HG02870 (cell line): ENCODE measurements at regions not wholly inside any gene's neighbourhood (a gene's known extent, or its start where the extent isn't known, plus 50 kb on each side); places are given as distances from the start of the nearest gene placed in this dataset.

Experiments
- ATAC-seq: cut with Tn5 transposase; IDR thresholded peaks from one replicate; pipeline ENCODE4 v1.9.1; 2021; ENCODE audit warnings: mild to moderate bottlenecking, moderate library complexity; ENCODE audit not compliant: unreplicated experiment

DNA sequence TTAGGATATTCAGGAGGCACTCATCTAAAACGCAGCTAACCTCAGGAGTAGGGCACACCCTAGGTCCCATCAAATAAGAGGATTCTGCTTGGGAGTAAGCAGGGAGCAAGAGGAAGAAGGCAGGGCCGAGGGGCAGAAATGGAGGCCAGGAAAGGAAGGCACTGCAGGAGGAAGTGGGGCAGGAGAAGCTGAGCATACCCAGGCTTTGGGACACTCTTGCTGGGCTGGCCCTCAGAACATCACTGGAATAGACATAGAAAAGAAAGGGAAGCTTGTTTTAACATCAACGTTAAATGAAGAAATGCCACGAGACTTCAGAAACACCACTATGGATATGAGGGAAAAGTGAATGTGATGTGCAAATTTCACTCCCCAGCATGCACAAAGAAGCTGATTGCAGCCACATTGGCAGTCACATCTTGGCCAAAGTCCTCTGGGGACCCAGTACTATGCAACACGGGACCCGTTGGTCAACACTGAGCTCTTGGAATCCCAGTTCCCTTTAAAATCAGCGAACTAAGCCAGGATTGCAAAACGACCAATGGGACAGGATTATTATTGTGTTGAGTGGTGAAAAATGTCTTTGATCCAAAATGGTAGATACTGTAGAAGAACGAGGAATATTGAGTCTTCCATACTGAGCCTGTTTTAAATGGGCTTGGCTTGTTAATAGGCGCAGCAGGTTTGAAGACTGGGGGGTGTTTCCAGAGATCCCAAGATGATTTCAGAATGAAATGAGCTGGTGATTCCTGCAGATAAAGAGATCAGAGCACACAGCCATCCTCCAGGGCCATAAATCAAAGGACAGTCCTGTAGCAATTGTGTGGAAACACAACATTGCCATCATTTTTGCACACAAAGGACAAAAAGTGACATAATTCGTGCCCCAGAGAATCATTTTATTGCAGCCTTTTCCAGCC lies 152.4 kb downstream of the TOMM20 start:
- ATAC-seq = no peak

DNA sequence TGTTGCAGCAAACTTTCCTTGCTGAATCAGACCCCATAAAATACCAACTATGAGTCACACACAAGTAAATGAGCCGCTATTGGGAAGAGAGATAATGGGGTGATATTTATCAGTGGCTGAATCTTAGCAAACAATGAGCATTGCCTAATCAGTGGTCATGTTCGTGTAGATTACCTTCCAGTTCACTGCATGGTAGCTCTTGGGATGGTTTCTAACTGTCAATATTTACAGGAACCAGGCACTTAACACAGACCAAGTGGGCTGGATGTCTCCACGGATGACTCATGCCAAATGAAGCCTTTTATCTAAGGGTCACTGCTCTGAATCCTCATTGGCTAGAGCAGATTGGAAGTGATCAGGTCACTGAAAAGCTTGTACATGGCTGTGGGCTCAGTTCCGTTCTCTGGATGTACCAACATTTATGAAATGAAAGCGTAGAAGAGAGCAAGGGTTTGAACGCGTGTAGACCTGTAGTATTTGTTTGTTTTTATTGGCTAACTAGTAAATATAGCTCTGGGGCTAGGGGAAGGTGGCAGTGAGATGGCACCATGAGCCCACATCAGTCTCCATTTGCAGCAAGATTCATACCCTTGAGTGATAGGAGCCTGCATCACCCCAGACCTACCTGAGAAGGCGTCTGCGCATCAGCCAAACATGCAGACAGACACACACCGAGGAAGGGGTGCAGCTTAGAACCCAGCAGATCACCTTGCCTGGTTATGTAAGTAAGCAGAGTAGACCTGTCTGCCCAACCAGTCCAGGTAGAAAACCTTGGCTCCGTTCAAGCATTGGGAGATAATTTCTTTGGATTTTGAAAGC lies 153.3 kb downstream of the TOMM20 start:
- no peak for ATAC-seq

DNA sequence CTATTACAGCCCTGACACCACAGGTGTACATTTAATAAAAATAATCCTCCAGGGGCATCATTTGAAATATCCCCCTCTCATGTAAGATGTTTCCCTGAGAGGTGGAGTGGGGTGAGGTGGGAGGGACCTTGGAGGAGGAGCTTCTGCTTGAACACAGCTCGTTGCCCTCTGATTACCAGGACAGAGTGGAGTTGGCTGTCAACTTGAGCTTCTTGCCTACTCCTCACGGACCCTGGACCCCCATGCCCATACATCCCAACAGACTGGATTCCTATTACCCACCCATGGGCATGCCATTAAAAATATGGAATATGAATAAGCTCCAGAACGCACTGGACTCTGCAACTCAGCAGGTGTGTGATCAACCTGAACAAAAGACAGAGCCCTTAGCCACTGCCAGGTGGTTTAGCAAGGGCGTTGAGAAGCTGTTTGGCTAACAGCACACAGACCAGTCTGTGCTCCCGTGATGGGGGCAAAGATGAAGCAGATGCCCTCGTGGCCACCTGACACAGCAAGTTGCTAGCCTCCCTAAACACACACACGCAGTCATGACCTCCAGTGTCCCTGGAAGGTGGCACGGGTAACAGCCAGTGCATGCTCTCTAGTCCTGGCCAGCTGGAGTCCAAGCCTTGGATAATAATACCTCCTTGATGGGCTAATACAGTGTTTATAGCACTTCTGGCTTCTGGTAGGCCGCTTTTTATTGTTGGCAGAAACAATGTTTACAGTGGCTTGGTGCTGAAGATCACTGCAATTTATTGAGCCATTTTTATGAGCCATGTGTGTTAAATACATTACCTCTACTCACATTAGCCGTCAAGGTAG lies 155.0 kb downstream of the TOMM20 start:
- ATAC-seq = no peak

DNA sequence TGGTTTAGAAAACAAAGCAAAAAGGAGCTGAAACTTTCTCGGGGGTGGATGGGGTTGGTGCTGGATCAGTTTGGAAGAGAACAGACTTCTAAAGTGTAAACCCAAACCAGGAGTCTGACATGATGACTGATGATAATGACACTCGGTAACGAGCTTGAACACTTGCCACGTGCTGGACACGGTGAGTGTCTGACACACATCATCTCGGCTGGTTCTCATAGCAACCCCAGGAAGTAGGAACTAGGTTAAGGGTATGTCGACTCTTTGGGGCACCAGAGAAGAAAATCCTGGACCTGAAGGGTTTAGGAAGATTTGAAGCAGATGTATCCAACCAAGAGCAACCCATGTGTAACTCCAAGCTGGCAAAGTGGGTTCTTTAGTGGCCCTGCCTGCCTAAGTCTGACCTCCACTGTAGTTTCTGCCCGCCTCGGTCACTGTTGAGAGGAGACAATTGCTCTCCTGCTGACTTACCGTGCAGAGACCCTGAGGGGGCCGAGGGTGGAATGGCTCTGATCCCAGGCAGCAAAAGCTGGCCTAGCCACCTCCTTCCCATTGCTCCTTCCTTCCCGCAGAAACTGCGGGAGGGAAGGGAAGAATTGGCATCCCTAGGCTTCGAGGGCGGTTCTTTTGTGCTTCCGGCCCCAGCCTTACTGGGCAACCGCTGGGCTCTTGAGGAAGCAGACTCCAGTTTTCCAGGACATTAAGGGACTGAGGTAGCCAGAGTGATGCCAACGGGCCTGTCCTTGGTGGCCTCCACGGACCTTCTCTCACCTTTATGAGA lies 156.0 kb downstream of the TOMM20 start:
- no peak for ATAC-seq

DNA sequence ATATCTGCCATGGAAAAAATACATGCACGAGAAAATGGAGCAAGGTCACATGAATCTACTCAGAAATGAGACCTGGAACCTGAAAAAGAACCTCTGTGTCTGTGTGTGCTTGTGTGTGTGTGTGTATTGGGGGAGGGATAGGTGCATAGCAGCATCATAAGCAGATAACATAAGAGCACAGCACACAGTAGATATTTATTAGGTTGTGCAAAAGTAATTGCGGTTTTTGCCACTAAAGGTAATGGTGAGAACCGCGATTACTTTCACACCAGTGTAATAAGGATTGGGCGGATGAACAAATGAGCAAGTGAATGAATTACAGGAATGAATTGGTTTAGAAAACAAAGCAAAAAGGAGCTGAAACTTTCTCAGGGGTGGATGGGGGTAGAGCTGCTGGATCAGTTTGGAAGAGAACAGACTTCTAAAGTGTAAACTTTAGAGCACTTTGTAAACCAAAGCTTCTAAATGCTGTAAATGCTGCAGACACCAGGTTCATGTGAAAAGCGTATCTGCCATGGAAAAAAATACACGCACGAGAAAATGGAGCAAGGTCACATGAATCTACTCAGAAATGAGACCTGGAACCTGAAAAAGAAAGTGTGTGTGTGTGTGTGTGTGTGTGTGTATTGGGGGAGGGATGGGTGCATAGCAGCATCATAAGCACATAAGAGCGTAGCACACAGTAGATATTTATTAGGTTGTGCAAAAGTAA lies 156.9 kb downstream of the TOMM20 start:
- ATAC-seq = peak; percentile 41

DNA sequence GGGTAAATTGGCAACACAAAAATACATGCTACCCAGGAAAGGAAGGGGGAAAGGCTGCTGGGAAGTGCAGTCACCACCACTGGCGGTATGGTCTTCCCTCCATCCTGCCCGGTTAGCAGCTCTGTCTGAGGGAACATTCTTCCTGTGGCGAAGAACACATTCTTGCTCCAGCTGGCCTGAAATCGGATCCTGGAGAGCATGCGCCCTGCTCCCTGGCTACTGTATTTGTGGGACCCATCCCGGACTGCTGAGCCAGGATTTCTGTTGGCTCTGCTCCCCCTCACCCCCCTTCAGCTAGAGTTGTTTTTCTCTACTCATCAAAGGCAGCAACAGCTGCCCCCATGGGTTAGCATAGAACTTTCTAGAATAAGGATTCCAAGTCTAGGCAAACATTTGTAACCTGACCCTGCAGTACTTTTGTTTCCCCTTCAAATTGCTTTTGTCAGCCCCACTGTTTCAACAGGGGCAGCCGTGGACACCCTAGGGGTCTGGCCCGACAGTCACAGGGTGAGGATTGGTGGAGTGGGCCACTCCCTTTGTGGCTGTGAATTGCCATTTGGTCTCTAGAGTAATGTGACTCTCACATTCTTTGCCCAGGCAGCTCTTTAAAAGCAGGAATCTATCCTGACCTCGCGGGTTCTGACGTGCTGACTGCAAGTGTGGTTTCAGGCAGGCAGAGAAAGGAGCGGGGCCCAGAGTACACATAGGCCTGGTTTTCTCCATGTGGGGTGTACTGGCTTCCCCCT lies 157.7 kb downstream of the TOMM20 start:
- peak; percentile 29 for ATAC-seq

DNA sequence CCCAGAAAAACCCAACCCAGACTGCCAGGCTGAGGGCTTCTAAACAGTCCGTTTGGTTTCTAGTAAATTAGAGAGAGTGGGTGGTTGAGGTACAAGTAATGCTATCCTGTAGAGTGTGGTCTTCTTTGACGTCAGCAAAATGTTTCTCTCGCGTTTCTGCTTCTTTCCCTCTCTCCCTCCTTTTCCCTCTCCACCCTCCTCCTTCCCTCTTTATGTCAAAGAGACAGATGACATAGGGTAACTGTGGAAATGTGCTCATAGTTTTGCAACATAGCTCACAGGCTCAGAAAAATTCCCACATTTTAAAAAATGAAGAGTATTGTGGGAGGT lies 158.3 kb downstream of the TOMM20 start:
- no peak for ATAC-seq

DNA sequence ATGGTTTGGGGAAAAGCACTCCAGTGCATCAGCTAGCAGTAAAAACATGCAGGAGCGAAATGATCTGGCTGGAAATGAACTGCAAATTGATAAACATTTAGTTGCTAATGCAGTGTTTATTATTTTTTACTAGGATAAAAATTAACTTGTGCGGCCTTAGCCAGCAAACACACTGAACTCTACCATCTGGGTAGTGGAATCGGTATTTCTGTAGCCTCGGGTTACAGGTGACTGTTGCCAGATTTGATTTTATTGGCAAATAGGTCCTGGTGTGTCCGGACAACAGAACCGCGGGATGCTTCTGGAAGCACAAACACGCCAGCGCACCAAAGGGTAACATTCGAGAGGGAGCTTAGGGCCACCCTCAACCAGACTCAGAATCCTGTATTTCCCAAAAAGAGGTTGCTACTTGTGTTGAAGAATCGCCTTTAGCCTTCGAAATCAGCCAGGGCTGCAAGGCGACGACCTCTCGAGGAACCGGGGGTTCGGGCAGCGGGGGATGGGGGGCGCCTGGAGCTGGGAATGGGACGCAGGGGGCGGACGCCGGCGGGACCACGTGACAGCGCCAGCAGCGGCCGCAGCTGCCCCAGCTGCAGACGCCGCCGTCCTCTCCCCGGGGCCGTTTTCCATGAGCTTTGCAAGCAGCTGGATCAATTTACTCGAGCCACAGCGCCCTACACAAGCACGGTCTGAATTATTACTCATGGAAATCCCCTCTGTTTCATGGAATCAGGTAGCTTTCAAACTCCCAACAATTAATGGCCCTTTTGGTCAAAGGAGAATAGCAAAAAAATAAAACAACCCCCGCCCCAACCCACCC lies 158.8 kb downstream of the TOMM20 start:
- no peak for ATAC-seq

DNA sequence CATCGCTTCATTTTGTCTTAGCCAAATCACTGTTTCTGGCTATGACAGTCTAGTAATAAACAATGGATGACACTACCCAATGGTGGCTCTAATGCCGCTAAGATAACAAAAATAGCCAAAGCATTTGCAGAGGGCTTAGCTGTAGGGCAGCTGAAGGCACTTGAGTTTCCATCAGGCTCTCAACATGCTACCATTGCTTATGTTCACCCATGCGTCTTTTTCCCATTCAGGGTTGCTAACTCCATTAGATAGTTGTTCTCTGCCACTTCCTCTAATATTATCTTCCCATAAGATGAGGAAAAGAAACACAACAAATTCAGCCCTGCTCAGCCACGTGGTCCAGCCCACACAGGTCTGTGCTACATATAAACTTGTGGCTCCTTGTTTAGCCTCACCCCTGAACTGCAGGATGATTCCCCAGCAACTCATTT lies 159.6 kb downstream of the TOMM20 start:
- ATAC-seq = no peak

DNA sequence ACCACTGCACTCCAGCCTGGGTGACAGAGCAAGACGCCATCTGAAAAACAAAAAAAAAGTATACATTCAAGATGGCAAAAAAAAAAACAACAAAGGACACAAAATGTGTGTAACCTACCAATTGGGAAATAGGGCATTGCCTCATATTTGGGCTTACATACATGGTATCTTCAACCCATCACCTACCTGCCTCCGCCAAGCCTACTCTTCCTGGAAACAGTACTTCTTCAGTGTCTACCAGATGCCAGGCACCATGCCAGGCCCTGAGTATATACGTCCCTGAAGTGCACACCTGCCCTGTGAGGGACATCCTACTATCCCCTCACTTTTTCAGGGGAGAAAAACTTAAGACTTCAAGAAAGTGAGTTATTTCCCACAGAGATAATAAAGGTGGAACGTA lies 160.2 kb downstream of the TOMM20 start:
- ATAC-seq = no peak

DNA sequence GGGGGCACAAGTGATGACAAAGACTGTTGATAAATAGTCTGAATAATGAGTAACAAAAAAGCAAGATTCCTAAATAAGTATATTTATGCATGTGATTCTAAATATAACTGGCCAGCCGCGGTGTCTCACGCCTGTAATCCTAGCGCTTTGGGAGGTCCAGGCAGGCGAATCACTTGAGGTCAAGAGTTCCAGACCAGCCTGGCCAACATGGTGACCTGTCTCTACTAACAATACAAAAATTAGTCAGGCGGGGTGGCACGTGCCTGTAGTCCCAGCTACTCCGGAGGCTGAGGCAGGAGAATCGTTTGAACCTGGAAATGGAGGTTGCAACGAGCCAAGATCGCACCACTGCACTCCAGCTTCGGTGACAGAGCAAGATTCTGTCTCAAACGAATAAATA lies 161.5 kb downstream of the TOMM20 start:
- no peak for ATAC-seq

DNA sequence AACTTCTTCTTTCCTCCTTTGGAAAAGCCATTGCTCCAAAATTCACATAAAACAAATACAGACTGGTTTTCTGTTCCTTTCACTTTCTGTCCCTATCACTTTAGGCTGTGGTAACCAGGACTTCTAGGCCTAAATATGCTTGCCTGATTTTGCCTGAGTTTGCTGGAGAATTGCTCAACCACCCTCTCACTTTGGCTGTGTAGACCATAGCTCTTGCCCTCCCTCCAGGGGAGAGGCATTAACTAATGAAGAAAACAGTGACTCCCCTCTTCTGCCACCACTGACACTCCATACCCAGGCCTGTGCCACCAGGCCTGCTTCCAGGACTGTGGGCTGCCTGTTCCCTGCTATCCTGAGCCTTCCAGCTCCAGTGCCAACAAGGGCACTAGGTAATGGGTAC lies 163.5 kb downstream of the TOMM20 start:
- ATAC-seq = no peak

DNA sequence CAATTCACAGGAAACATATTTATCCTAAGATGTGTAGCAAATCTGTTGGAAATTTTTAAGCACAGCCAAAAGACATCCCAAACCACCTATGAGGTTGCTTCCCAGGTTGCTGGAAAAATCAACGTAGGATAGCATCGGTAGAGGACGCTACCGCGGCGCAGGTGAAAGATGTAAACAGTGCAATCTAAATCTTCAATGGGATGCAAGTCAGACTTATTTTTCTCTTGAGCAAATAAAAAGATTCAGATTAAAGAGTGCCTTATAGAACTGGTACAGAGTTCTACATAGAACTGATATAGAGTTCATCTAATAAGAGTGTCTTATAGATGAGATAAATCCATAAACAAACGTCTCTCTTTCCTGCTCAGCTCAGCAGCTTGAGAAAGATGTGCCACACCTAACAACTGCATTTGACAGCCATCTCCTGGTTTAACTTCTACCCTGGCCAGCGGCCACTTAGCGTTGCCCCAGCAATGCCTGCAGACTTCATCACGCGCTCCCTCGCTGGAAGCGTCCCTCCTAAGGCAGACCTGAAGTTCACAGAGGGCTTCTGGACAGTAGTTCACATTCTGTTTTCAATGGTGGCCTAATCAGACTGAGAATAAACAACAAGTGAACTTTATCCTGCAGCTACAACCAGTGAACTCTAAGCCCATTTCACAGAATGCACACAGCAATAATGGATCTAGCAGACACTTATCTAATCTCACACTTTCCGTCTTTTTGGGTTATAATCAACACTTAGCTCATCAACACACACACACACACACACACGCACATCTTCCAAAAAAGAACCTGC lies 164.5 kb downstream of the TOMM20 start:
- no peak for ATAC-seq

DNA sequence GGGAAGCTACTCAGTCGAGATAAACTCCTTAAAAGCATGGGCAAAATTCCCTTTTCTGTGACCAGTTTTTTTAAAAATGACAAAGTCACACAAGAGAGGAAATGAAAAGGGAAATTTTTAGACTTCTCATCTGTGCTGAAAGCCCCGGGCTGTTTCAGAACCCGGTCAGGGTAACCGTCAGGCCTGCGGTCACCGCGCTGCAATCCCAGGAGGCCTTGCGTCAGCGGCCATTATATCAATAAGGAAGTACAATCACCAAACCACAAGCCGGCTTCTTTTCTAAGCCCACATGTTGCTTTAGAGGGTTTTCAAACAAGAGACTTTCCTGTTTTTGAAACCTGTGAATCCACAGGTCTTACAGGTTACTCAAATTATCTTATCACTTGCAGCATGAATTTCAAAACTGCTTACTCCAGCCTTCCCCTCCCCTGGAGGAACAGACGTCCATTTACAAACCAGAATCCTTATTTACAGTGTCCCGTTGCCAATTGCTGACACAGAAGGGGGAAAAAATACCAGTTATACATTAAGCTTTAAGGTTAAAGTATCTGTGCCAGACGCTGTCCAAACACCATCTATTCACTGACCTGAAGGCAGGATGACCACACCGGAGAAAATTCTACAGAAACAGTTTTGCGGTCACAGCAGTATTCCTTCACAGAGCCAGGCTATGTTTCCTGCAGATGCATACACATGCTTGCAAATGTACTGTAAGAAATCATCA lies 165.3 kb downstream of the TOMM20 start:
- ATAC-seq = peak; percentile 81

DNA sequence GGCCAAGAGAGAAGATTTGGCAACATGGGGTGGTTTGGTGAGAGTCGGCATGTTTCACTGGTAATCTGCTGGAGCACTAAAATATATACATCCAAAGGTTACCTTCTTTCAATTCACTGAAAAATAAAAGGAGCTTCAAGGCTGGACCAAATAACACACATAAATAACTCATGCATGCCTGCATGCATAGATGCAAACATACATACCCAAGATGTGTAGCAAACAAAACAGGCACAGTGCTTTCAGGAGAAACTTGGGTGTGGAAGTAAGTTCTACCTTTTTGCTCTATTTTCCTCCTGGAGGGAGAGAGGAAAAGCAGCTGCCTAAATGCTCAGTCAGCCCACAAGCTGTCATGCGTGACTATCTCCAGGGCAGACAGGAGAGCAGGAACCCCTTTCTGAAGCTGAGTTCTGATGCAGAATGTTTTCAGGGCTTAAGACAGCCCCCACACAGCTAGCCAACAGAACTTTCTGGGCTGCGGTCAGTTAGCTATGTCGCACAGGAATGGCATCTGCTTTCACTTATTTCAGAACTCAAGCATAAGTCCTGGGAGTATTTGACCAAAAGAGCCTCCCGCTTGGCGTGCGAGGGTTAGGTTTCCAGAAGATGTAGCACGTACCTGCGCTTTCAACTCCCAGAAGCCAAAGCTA lies 166.2 kb downstream of the TOMM20 start:
- peak; percentile 40 for ATAC-seq
